KMS-11 (cell line): ENCODE measurements at regions not wholly inside any gene's neighbourhood (a gene's known extent, or its start where the extent isn't known, plus 50 kb on each side); places are given as distances from the start of the nearest gene placed in this dataset.
"Not testable (repeated sequence)": the region's sequence is repeated elsewhere in the genome, so short reads cannot be mapped to it uniquely, and the experiment has no call there.

Experiments
- H2AFZ ChIP-seq: fragments of 200-600 bp; sonication (generic); 2 replicates; pipeline ENCODE4 v1.6.1; 2016; ENCODE audit warnings: antibody characterized with exemption, mixed run types, low read depth
- H3K27ac ChIP-seq: fragments of 200-600 bp; sonication (generic); 2 replicates; pipeline ENCODE4 v1.6.1; 2016; ENCODE audit warnings: mild to moderate bottlenecking, mixed run types
- H3K27me3 ChIP-seq: fragments of 200-600 bp; sonication (generic); 2 replicates; pipeline ENCODE4 v1.6.1; 2017; ENCODE audit warnings: mild to moderate bottlenecking, low read depth, mixed run types, moderate library complexity; ENCODE audit not compliant: insufficient read depth
- H3K36me3 ChIP-seq: fragments of 200-600 bp; sonication (generic); 2 replicates; pipeline ENCODE4 v1.6.1; 2017; ENCODE audit warnings: mild to moderate bottlenecking, mixed run types; ENCODE audit not compliant: insufficient read depth
- H3K4me1 ChIP-seq: fragments of 200-600 bp; sonication (generic); 2 replicates; pipeline ENCODE4 v1.6.1; 2016; ENCODE audit warnings: mild to moderate bottlenecking, low read depth, mixed run types; ENCODE audit not compliant: poor library complexity, severe bottlenecking
- H3K4me2 ChIP-seq: fragments of 200-600 bp; sonication (generic); 2 replicates; pipeline ENCODE4 v1.7.0; 2016; ENCODE audit warnings: mild to moderate bottlenecking, mixed run types
- H3K4me3 ChIP-seq: fragments of 200-600 bp; sonication (generic); IDR thresholded peaks from 2 replicates; pipeline ENCODE4 v1.6.1; 2017; ENCODE audit warnings: low read depth, low read length, mixed read lengths; ENCODE audit not compliant: insufficient read depth
- H3K79me2 ChIP-seq: fragments of 200-600 bp; sonication (generic); 2 replicates; pipeline ENCODE4 v1.6.1; 2016; ENCODE audit warnings: low read depth, mixed run types; ENCODE audit not compliant: insufficient read depth
- H3K9ac ChIP-seq: fragments of 200-600 bp; sonication (generic); 2 replicates; pipeline ENCODE4 v1.6.1; 2016; ENCODE audit warnings: mild to moderate bottlenecking, mixed run types
- H4K20me1 ChIP-seq: fragments of 200-600 bp; sonication (generic); 2 replicates; pipeline ENCODE4 v1.6.1; 2016; ENCODE audit warnings: mild to moderate bottlenecking, mixed run types; ENCODE audit not compliant: insufficient read depth
- CTCF ChIP-seq: fragments of 200-600 bp; sonication (generic); conservative IDR thresholded peaks from 2 replicates; pipeline ENCODE4 v1.6.1; 2017; ENCODE audit warnings: low read depth, mild to moderate bottlenecking, antibody characterized with exemption, low read length, moderate library complexity, mixed read lengths

- TF ChIP-seq CTCF = no peak
- H3K27me3 ChIP-seq = no peaks in the 10 kb centered on the region
- no peak overlapping the region for H3K4me2 ChIP-seq
- H4K20me1 ChIP-seq = no peaks in the 10 kb centered on the region
- H3K79me2 ChIP-seq = no peaks in the 10 kb centered on the region
- H3K9ac ChIP-seq = no peak overlapping the region
- no peak overlapping the region for H3K27ac ChIP-seq
- no peaks in the 10 kb centered on the region for H3K36me3 ChIP-seq
- no peak overlapping the region for H3K4me3 ChIP-seq
- H3K4me1 ChIP-seq = peaks cover 2% of the 10 kb centered on the region
- H2AFZ ChIP-seq = no peak overlapping the region
These were observed 281.5 kb downstream of the USP46 start for GRCh38 chr4:52377563-52377962.

- H3K36me3 ChIP-seq = no peaks in the 10 kb centered on the region
- no peaks in the 10 kb centered on the region for H4K20me1 ChIP-seq
- no peak overlapping the region for H2AFZ ChIP-seq
- H3K4me2 ChIP-seq = no peak overlapping the region
- no peaks in the 10 kb centered on the region for H3K4me1 ChIP-seq
- H3K79me2 ChIP-seq = no peaks in the 10 kb centered on the region
- H3K9ac ChIP-seq = no peak overlapping the region
- H3K4me3 ChIP-seq = no peak overlapping the region
- TF ChIP-seq CTCF = no peak
- no peak overlapping the region for H3K27ac ChIP-seq
- H3K27me3 ChIP-seq = no peaks in the 10 kb centered on the region
These were observed 251.6 kb downstream of the USP46 start for GRCh38 chr4:52407545-52407944.

- Histone ChIP-seq H3K27me3 (no peaks in the 10 kb centered on the region), H4K20me1 (no peaks in the 10 kb centered on the region), H3K4me1 (no peaks in the 10 kb centered on the region), H3K4me3 (no peak overlapping the region), H3K9ac (no peak overlapping the region), H2AFZ (no peak overlapping the region), H3K36me3 (no peaks in the 10 kb centered on the region), H3K4me2 (no peak overlapping the region), H3K27ac (no peak overlapping the region), H3K79me2 (no peaks in the 10 kb centered on the region)
- TF ChIP-seq CTCF = no peak
These were observed 251.1 kb downstream of the USP46 start for GRCh38 chr4:52408032-52408431.

GRCh38 chr4:52408471-52408870, 250.6 kb downstream of the USP46 start:
- no peak overlapping the region for H3K9ac ChIP-seq
- H3K79me2 ChIP-seq = no peaks in the 10 kb centered on the region
- no peak overlapping the region for H2AFZ ChIP-seq
- H3K36me3 ChIP-seq = no peaks in the 10 kb centered on the region
- H3K4me3 ChIP-seq = no peak overlapping the region
- no peaks in the 10 kb centered on the region for H3K4me1 ChIP-seq
- no peaks in the 10 kb centered on the region for H4K20me1 ChIP-seq
- no peak for TF ChIP-seq CTCF
- no peak overlapping the region for H3K4me2 ChIP-seq
- no peaks in the 10 kb centered on the region for H3K27me3 ChIP-seq
- H3K27ac ChIP-seq = no peak overlapping the region

- not testable (repeated sequence) for H4K20me1 ChIP-seq, H3K27me3 ChIP-seq, H2AFZ ChIP-seq, H3K36me3 ChIP-seq, H3K4me2 ChIP-seq, H3K79me2 ChIP-seq, H3K4me1 ChIP-seq, H3K4me3 ChIP-seq, H3K27ac ChIP-seq, H3K9ac ChIP-seq
These were observed 249.3 kb downstream of the USP46 start for GRCh38 chr4:52409766-52410165.
